A549 (cell line): ENCODE measurements at regions not wholly inside any gene's neighbourhood (a gene's known extent, or its start where the extent isn't known, plus 50 kb on each side); places are given as distances from the start of the nearest gene placed in this dataset.
A peak's percentile ranks its signal among the peaks of the same experiment; 100 is the strongest.

Experiments used
- ATAC-seq, 2 experiments: fragments of 200-7000 bp in 1 of 2; fragments of >200 bp in 1 of 2; cut with Nextera tagmentation in 1 of 2; cut with Tn5 transposase in 1 of 2; 3 replicates each; pipeline versions ENCODE4 v1.8.0 to v1.9.1; 2018 to 2020; ENCODE audit warnings: mild to moderate bottlenecking in 1 of 2, moderate library complexity in 1 of 2
- CTCF ChIA-PET: fragments of 300-600 bp; sonication (Branson Sonifier 250); formaldehyde crosslinking; extraction: SDS; loops from one replicate; lab custom pipeline; 2021; ENCODE audit warnings: antibody characterized with exemption, inconsistent platforms; lab: Yijun Ruan, JAX
- POLR2A ChIA-PET: fragments of 350-600 bp; formaldehyde crosslinking; extraction: SDS; loops from one replicate; lab custom pipeline; 2021; ENCODE audit warnings: antibody characterized with exemption, inconsistent platforms; lab: Yijun Ruan, JAX
- DNase-seq, 2 experiments: peaks; one replicate each; pipeline versions ENCODE4 v3.0.0 to v3.0.0-alpha.2; 2011 to 2016; ENCODE audit warnings: low read depth in 1 of 2, low spot score in 1 of 2
- FAIRE-seq: peaks from 2 replicates; lab custom pipeline; 2011; peaks lifted over from hg19 to GRCh38; lab: Jason Lieb, UNC
- H3K27ac ChIP-seq, 2 experiments: fragments of >200 bp; sonication (Bioruptor Twin); formaldehyde crosslinking; 3 replicates each; pipeline ENCODE4 v1.5.1; 2016 to 2017
- H3K4me1 ChIP-seq: fragments of >200 bp; sonication (Bioruptor Twin); formaldehyde crosslinking; 3 replicates; pipeline ENCODE4 v1.6.1; 2016
- H3K4me2 ChIP-seq: fragments of >200 bp; sonication (Bioruptor Twin); formaldehyde crosslinking; 3 replicates; pipeline ENCODE4 v1.6.1; 2016
- H3K4me3 ChIP-seq: fragments of >200 bp; sonication (Bioruptor Twin); formaldehyde crosslinking; 3 replicates; pipeline ENCODE4 v1.5.1; 2016
- H3K9me3 ChIP-seq: fragments of >200 bp; sonication (Bioruptor Twin); formaldehyde crosslinking; 3 replicates; pipeline ENCODE4 v1.6.1; 2016
- CBX2 ChIP-seq: fragments of 200-600 bp; sonication (generic); IDR thresholded peaks from 2 replicates; pipeline ENCODE4 v1.6.1; 2016; ENCODE audit warnings: low read depth, mild to moderate bottlenecking, borderline replicate concordance
- CBX8 ChIP-seq: fragments of 200-600 bp; sonication (generic); IDR thresholded peaks from 2 replicates; pipeline ENCODE4 v1.6.1; 2016
- CEBPB ChIP-seq, 2 experiments: fragments of >200 bp in 1 of 2; sonication (Bioruptor Twin) in 1 of 2; formaldehyde crosslinking in 1 of 2; IDR thresholded peaks; 2 replicates each; pipeline ENCODE4 v1.6.1; 2012 to 2016
- CHD2 ChIP-seq: fragments of 150-350 bp; IDR thresholded peaks from 2 replicates; pipeline ENCODE4 v1.6.1; 2014; ENCODE audit warnings: low read length; ENCODE audit not compliant: partially characterized antibody
- FOSL2 ChIP-seq, 2 experiments: fragments of 450-650 bp in 1 of 2; fragments of >200 bp in 1 of 2; sonication (Bioruptor Twin) in 1 of 2; formaldehyde crosslinking; IDR thresholded peaks; 2 replicates each; pipeline versions ENCODE4 v1.5.0 to v1.6.1; 2016 to 2020; ENCODE audit warnings: mild to moderate bottlenecking in 1 of 2, moderate library complexity in 1 of 2
- JUN ChIP-seq, 2 experiments: fragments of >200 bp; sonication (Bioruptor Twin); formaldehyde crosslinking; IDR thresholded peaks; 2 replicates in 1 of 2; 3 replicates in 1 of 2; pipeline ENCODE4 v1.6.1; 2016 to 2017
- MAFK ChIP-seq: fragments of 450-650 bp; IDR thresholded peaks from 2 replicates; pipeline ENCODE4 v1.6.1; 2014; ENCODE audit not compliant: partially characterized antibody
- NFE2L2 ChIP-seq: fragments of 150-350 bp; conservative IDR thresholded peaks from 2 replicates; pipeline ENCODE4 v1.6.1; 2014; ENCODE audit warnings: low read length
- NPAS2 ChIP-seq: fragments of 250-450 bp; sonication (Bioruptor Pico); IDR thresholded peaks from 2 replicates; pipeline ENCODE4 v1.8.0; 2022; ENCODE audit warnings: mild to moderate bottlenecking, moderate library complexity, borderline replicate concordance
- POLR2AphosphoS2 ChIP-seq: conservative IDR thresholded peaks from 2 replicates; pipeline ENCODE4 v1.6.1; 2012; ENCODE audit warnings: low read length, improper control_type of control experiment, inconsistent platforms
- RARB ChIP-seq: fragments of 250-450 bp; sonication (Bioruptor Pico); IDR thresholded peaks from 2 replicates; pipeline ENCODE4 v1.8.0; 2021; ENCODE audit warnings: mild to moderate bottlenecking, moderate library complexity
- RNF2 ChIP-seq: fragments of 200-600 bp; sonication (generic); IDR thresholded peaks from 2 replicates; pipeline ENCODE4 v1.6.1; 2016; ENCODE audit warnings: low read depth, mild to moderate bottlenecking, antibody characterized with exemption, moderate library complexity, borderline replicate concordance
- SREBF2 ChIP-seq: fragments of 450-650 bp; IDR thresholded peaks from 2 replicates; pipeline ENCODE4 v1.6.1; 2014; ENCODE audit warnings: mild to moderate bottlenecking, moderate library complexity
- ZC3H11A ChIP-seq: fragments of 450-650 bp; IDR thresholded peaks from 2 replicates; pipeline ENCODE4 v1.6.1; 2014; ENCODE audit warnings: antibody characterized with exemption, mild to moderate bottlenecking
- ZFP36 ChIP-seq: fragments of 450-650 bp; IDR thresholded peaks from 2 replicates; pipeline ENCODE4 v1.6.1; 2014; ENCODE audit warnings: borderline replicate concordance; ENCODE audit not compliant: partially characterized antibody
- WGBS: methylation state at CpG from one replicate; pipeline ENCODE4 v1.1.6; 2017; ENCODE audit errors: missing lambda C conversion rate; 5-methylcytosine and 5-hydroxymethylcytosine counted together
- TF ChIP-seq, protein P1 (sequence below): fragments of >200 bp; sonication (Bioruptor Twin); formaldehyde crosslinking; IDR thresholded peaks from 2 replicates; pipeline ENCODE4 v1.6.1; 2016
- TF ChIP-seq, protein P2 (sequence below): fragments of 250-450 bp; sonication (Bioruptor Pico); IDR thresholded peaks from 2 replicates; pipeline ENCODE4 v1.5.0; 2021; ENCODE audit warnings: mild to moderate bottlenecking, moderate library complexity, borderline replicate concordance
- TF ChIP-seq, protein P3 (sequence below): fragments of 150-350 bp; IDR thresholded peaks from 2 replicates; pipeline ENCODE4 v1.6.1; 2014; ENCODE audit warnings: low read depth, mild to moderate bottlenecking, low read length

DNA sequence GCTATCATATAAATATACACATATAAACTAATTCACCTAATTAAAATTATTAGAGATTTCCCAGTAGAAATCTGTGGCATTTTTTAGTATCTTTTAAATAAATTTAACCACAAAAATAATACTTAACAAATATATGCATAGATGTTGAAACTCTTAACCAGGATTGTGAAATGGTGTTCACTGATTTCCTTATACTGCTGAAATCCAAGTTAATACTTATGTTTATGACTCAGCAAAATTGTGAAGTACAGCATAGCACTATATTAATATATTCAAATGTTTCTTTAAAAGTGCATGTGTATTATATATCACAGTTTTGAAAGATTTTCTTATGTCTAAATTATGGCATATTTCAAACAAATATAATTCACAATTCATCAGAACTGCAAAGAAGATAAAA, 328.2 kb upstream of the MANEA start:
- DNase-seq (peak in 1 of 2 experiments; percentile 36), FAIRE-seq (no peak), ATAC-seq (no peak)
- peaks cover 5% of the 10 kb centered on the region; the same call in 1 of the 3 replicates for H3K4me1 ChIP-seq
- H3K9me3 ChIP-seq = no peaks in the 10 kb centered on the region
- H3K4me3 ChIP-seq = no peak overlapping the region
- H3K4me2 ChIP-seq = no peak overlapping the region
- H3K27ac ChIP-seq = no peak overlapping the region
- ChIA-PET CTCF (no interaction called here), POLR2A (no interaction called here)
- TF ChIP-seq SREBF2 = no peak
- TF ChIP-seq CEBPB (IDR thresholded peaks at IDR 0.05) = peak; percentile 48 to 57; a peak in 3 of 4 replicates
- no peak for TF ChIP-seq JUN (IDR thresholded peaks at IDR 0.05)
- TF ChIP-seq NFE2L2 = peak; percentile 72
- peak; percentile 71 for TF ChIP-seq MAFK

DNA sequence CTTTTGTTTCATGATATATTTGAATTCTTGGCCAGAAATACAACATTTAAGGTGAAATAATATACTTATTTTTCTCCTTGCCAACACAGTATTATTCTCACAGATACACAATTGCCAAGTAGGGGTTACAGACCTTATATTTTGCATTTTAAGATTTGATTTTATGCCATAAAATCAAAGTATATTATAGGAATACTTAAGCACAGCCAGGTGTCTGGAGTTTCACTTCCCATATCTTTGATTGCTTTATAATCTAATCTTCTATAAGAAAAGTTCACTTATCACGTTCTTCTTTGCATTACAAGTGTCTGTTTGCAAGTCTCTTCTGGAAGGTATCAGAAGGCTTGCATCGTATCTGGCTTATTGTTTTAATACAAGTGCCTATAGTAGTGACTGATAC, 327.7 kb upstream of the MANEA start:
- Histone ChIP-seq H3K4me3 (no peak overlapping the region), H3K27ac (no peak overlapping the region), H3K4me2 (no peak overlapping the region), H3K4me1 (peaks cover 5% of the 10 kb centered on the region; the same call in 1 of the 3 replicates), H3K9me3 (no peaks in the 10 kb centered on the region)
- no peak for FAIRE-seq
- ChIA-PET POLR2A (no interaction called here), CTCF (no interaction called here)
- DNase-seq = no peak
- TF ChIP-seq NPAS2 (CRISPR knock-in tag) (no peak), ZC3H11A (no peak), CBX2 (no peak), POLR2AphosphoS2 (no peak), CHD2 (no peak), ZFP36 (no peak)
- TF ChIP-seq, protein P1, sequence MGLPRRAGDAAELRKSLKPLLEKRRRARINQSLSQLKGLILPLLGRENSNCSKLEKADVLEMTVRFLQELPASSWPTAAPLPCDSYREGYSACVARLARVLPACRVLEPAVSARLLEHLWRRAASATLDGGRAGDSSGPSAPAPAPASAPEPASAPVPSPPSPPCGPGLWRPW = no peak
- TF ChIP-seq, all 56 proteins: peak for 0
- 45% methylated on average over 2 of the region's 2 CpGs for WGBS
- no peak for ATAC-seq

DNA sequence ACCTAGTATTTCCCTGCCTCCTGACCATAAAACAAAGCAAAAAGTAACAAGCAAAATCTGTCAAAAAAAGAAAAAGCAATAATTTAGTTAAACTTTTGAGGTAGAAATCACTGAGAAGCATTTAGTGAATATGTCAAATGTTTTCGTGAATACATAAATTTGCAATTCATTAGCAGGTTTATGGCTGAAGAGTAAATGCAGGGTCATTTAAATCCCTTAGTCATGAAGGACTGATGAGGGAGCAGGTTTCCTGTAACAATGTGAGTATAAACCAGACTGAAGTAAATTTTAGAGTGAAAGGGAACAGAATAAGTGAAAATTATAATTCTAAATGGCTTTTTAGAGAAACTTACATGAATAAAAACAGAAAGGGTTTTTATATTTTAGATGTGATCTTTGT, 313.5 kb upstream of the MANEA start:
- ChIA-PET POLR2A (no interaction called here), CTCF (no interaction called here)
- no peak for DNase-seq
- no peak for FAIRE-seq
- no peak for ATAC-seq
- no peaks in the 10 kb centered on the region for H3K4me1 ChIP-seq
- 0% methylated on average over 1 of the region's 1 CpG for WGBS
- no peak overlapping the region for H3K4me3 ChIP-seq
- H3K27ac ChIP-seq = no peak overlapping the region
- H3K9me3 ChIP-seq = no peaks in the 10 kb centered on the region
- H3K4me2 ChIP-seq = no peak overlapping the region
- TF ChIP-seq RNF2 (no peak), FOSL2 (IDR thresholded peaks at IDR 0.05) (no peak), FOSL2 (CRISPR knock-in tag; IDR thresholded peaks at IDR 0.05) (no peak), SREBF2 (no peak), CBX8 (no peak), RARB (CRISPR knock-in tag) (no peak)
- TF ChIP-seq, protein P2, sequence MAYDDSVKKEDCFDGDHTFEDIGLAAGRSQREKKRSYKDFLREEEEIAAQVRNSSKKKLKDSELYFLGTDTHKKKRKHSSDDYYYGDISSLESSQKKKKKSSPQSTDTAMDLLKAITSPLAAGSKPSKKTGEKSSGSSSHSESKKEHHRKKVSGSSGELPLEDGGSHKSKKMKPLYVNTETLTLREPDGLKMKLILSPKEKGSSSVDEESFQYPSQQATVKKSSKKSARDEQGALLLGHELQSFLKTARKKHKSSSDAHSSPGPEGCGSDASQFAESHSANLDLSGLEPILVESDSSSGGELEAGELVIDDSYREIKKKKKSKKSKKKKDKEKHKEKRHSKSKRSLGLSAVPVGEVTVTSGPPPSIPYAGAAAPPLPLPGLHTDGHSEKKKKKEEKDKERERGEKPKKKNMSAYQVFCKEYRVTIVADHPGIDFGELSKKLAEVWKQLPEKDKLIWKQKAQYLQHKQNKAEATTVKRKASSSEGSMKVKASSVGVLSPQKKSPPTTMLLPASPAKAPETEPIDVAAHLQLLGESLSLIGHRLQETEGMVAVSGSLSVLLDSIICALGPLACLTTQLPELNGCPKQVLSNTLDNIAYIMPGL (CRISPR knock-in tag) = no peak
- TF ChIP-seq, protein P3, sequence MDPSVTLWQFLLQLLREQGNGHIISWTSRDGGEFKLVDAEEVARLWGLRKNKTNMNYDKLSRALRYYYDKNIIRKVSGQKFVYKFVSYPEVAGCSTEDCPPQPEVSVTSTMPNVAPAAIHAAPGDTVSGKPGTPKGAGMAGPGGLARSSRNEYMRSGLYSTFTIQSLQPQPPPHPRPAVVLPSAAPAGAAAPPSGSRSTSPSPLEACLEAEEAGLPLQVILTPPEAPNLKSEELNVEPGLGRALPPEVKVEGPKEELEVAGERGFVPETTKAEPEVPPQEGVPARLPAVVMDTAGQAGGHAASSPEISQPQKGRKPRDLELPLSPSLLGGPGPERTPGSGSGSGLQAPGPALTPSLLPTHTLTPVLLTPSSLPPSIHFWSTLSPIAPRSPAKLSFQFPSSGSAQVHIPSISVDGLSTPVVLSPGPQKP = no peak
